K562 (cell line): ENCODE measurements at regions not wholly inside any gene's neighbourhood (a gene's known extent, or its start where the extent isn't known, plus 50 kb on each side); places are given as distances from the start of the nearest gene placed in this dataset.

Source experiments
- CBX5 ChIP-seq: IDR thresholded peaks from 2 replicates; pipeline ENCODE4 v1.6.1; 2014; ENCODE audit warnings: low read depth, borderline replicate concordance
- EP300 ChIP-seq: IDR thresholded peaks from 2 replicates; pipeline ENCODE4 v1.6.1; 2012; ENCODE audit warnings: low read length, improper control_type of control experiment
- GABPA ChIP-seq: fragments of 200-800 bp; sonication (Bioruptor generic); conservative IDR thresholded peaks from 2 replicates; pipeline ENCODE4 v1.6.1; 2016; ENCODE audit warnings: low read depth, missing genetic modification characterization, missing compliant biosample characterization
- GATAD2B ChIP-seq: fragments of 450-650 bp; IDR thresholded peaks from 2 replicates; pipeline ENCODE4 v1.6.1; 2017; ENCODE audit warnings: mild to moderate bottlenecking, borderline replicate concordance
- MXI1 ChIP-seq: IDR thresholded peaks from 2 replicates; pipeline ENCODE4 v1.6.1; 2011; ENCODE audit warnings: low read depth, mild to moderate bottlenecking, improper control_type of control experiment, low read length
- RBFOX2 ChIP-seq: fragments of 200-400 bp; formaldehyde crosslinking; IDR thresholded peaks from 2 replicates; pipeline ENCODE4 v1.6.1; 2017; ENCODE audit warnings: low read depth, mild to moderate bottlenecking, low read length, moderate library complexity
- SP1 ChIP-seq: sonication (generic); formaldehyde crosslinking; IDR thresholded peaks from 2 replicates; pipeline ENCODE4 v1.8.1; 2022; ENCODE audit warnings: mild to moderate bottlenecking, missing genetic modification reagents
- ZNF354B ChIP-seq: fragments of 250-450 bp; sonication (Bioruptor Pico); IDR thresholded peaks from 2 replicates; pipeline ENCODE4 v1.4.0; 2020
- ZNF699 ChIP-seq: fragments of 250-450 bp; sonication (Bioruptor Pico); IDR thresholded peaks from 2 replicates; pipeline ENCODE4 v1.8.0; 2021; ENCODE audit warnings: mild to moderate bottlenecking, moderate library complexity; ENCODE audit not compliant: insufficient replicate concordance
- TF ChIP-seq, protein P1 (sequence below), 3 experiments: IDR thresholded peaks in 2 of 3; conservative IDR thresholded peaks in 1 of 3; 2 replicates each; pipeline ENCODE4 v1.5.1; 2011 to 2012; ENCODE audit warnings: low read length in 3 of 3, mild to moderate bottlenecking in 3 of 3, control low read depth in 2 of 3, improper control_type of control experiment in 1 of 3, inconsistent platforms in 1 of 3, low read depth in 1 of 3, mixed read lengths in 1 of 3, moderate library complexity in 1 of 3; ENCODE audit not compliant: insufficient read depth in 2 of 3

DNA sequence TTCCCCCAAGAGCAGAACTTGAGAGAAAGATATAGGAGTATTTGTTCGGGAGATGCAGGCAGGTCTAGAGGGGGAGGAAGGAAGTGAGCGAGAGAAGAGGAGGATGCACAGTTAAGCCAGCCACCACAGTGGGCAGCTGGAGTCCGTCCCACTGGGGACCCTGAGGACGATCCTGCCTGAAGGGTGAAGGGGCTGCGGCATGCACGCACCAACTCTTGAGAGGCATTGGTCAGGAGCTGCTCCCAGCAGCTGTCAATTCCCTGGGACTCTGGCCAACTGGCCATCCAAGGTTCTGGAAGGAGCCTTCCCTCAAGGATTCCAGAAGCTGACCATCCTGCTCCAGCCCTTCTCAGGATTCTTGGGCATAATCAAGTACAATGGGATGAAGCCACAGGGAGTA lies 246.9 kb downstream of the MATN1 start:
- TF ChIP-seq EP300 = no peak
- TF ChIP-seq MXI1 = no peak
- TF ChIP-seq, protein P1, sequence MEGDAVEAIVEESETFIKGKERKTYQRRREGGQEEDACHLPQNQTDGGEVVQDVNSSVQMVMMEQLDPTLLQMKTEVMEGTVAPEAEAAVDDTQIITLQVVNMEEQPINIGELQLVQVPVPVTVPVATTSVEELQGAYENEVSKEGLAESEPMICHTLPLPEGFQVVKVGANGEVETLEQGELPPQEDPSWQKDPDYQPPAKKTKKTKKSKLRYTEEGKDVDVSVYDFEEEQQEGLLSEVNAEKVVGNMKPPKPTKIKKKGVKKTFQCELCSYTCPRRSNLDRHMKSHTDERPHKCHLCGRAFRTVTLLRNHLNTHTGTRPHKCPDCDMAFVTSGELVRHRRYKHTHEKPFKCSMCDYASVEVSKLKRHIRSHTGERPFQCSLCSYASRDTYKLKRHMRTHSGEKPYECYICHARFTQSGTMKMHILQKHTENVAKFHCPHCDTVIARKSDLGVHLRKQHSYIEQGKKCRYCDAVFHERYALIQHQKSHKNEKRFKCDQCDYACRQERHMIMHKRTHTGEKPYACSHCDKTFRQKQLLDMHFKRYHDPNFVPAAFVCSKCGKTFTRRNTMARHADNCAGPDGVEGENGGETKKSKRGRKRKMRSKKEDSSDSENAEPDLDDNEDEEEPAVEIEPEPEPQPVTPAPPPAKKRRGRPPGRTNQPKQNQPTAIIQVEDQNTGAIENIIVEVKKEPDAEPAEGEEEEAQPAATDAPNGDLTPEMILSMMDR (IDR thresholded peaks at IDR 0.05 in 2 of 3, conservative IDR thresholded peaks at IDR 0.05 in 1 of 3; ENCODE audit: insufficient read depth in 2 of 3, low read depth in 1 of 3, low read length in 3 of 3) = no peak
- TF ChIP-seq ZNF354B (CRISPR knock-in tag) = no peak
- TF ChIP-seq CBX5 = no peak
- TF ChIP-seq SP1 (CRISPR knock-in tag) = no peak
- TF ChIP-seq ZNF699 (CRISPR knock-in tag) = no peak
- no peak for TF ChIP-seq RBFOX2
- no peak for TF ChIP-seq GABPA (tag)
- TF ChIP-seq GATAD2B = no peak
